K562 (cell line): ENCODE measurements at regions not wholly inside any gene's neighbourhood (a gene's known extent, or its start where the extent isn't known, plus 50 kb on each side); places are given as distances from the start of the nearest gene placed in this dataset.

ENCODE experiments used
- ATAC-seq: fragments of 200-7000 bp; cut with Tn5 transposase; 3 replicates; pipeline ENCODE4 v1.9.1; 2020; ENCODE audit warnings: moderate library complexity
- BruUV-seq: library from RNA; stranded (reverse); fragments of 400-500 nt; replicated peaks from 2 replicates; lab custom pipeline; 2021; lab: Mats Ljungman, UMichigan
- CTCF ChIA-PET: fragments of 300-600 bp; formaldehyde crosslinking; extraction: SDS; loops from one replicate; lab custom pipeline; 2021; ENCODE audit warnings: low intra/inter-chr PET ratio; lab: Yijun Ruan, JAX
- POLR2A ChIA-PET: fragments of 300-600, 350-650 bp; sonication (Branson Sonifier 250); formaldehyde crosslinking; extraction: SDS; loops from one replicate; lab custom pipeline; 2021; ENCODE audit warnings: antibody characterized with exemption, inconsistent platforms; lab: Yijun Ruan, JAX
- DNase-seq, 4 experiments: peaks; one replicate each; pipeline versions ENCODE4 v3.0.0 to v3.0.0-alpha.2; 2011 to 2018; ENCODE audit warnings: low spot score in 3 of 4, mixed read lengths in 3 of 4; ENCODE audit errors: extremely low read depth in 1 of 4
- FAIRE-seq: peaks from 2 replicates; lab custom pipeline; 2011; peaks lifted over from hg19 to GRCh38; lab: Jason Lieb, UNC
- H2AFZ ChIP-seq: 2 replicates; pipeline ENCODE4 v1.6.0; 2011; ENCODE audit warnings: low read depth, low read length, control low read depth, inconsistent platforms
- H3K27ac ChIP-seq: fragments of 200-600 bp; 3 replicates; pipeline ENCODE4 v1.8.0; 2011; ENCODE audit warnings: low read depth, mild to moderate bottlenecking, control low read depth, inconsistent platforms, low read length, moderate library complexity, mixed read lengths; ENCODE audit errors: extremely low read depth
- H3K27me3 ChIP-seq, 2 experiments: fragments of 300-600 bp in 1 of 2; 2 replicates in 1 of 2; 3 replicates in 1 of 2; pipeline versions ENCODE4 v1.6.0 to v1.8.0; 2011; ENCODE audit warnings: inconsistent platforms in 2 of 2, low read length in 2 of 2, mild to moderate bottlenecking in 1 of 2, mixed read lengths in 1 of 2, moderate library complexity in 1 of 2; ENCODE audit not compliant: control insufficient read depth in 2 of 2, insufficient read depth in 2 of 2
- H3K36me3 ChIP-seq: fragments of 300-600 bp; 3 replicates; pipeline ENCODE4 v1.8.0; 2011; ENCODE audit warnings: mild to moderate bottlenecking, low read length, inconsistent platforms; ENCODE audit not compliant: control insufficient read depth, insufficient read depth
- H3K4me1 ChIP-seq, 2 experiments: fragments of 200-600 bp in 1 of 2; replicated peaks in 1 of 2; 2 replicates in 1 of 2; 3 replicates in 1 of 2; pipeline versions ENCODE4 v1.5.1 to v1.8.0; 2011; ENCODE audit warnings: inconsistent platforms in 2 of 2, low read length in 2 of 2, mild to moderate bottlenecking in 1 of 2, mixed read lengths in 1 of 2, moderate library complexity in 1 of 2; ENCODE audit not compliant: control insufficient read depth in 2 of 2, insufficient read depth in 2 of 2
- H3K4me2 ChIP-seq: 2 replicates; pipeline ENCODE4 v1.6.1; 2011; ENCODE audit warnings: low read length, control low read depth, inconsistent platforms, mixed read lengths; ENCODE audit not compliant: insufficient read depth
- H3K4me3 ChIP-seq: fragments of 200-600 bp; sonication (generic), shearing (Covaris generic); 2 replicates; pipeline ENCODE4 v1.5.1; 2016; ENCODE audit warnings: control low read depth, inconsistent platforms
- H3K79me2 ChIP-seq: fragments of 200-600 bp; 3 replicates; pipeline ENCODE4 v1.8.0; 2011; ENCODE audit warnings: low read length, inconsistent platforms; ENCODE audit not compliant: control insufficient read depth, insufficient read depth
- H3K9ac ChIP-seq, 2 experiments: 2 replicates each; pipeline versions ENCODE4 v1.6.0 to v1.6.1; 2011; ENCODE audit warnings: low read depth in 2 of 2, low read length in 2 of 2, control low read depth in 1 of 2, inconsistent platforms in 1 of 2, mild to moderate bottlenecking in 1 of 2, mixed read lengths in 1 of 2; ENCODE audit not compliant: insufficient read depth in 1 of 2
- H3K9me1 ChIP-seq: one replicate; pipeline ENCODE4 v1.6.0; 2011; ENCODE audit warnings: inconsistent platforms, mild to moderate bottlenecking, low read length, moderate library complexity; ENCODE audit not compliant: control insufficient read depth, insufficient read depth
- H3K9me3 ChIP-seq: replicated peaks from 2 replicates; pipeline ENCODE4 v1.5.1; 2011; ENCODE audit warnings: low read depth, low read length, inconsistent platforms; ENCODE audit not compliant: control insufficient read depth, insufficient read depth
- H4K20me1 ChIP-seq: replicated peaks from 2 replicates; pipeline ENCODE4 v1.6.1; 2011; ENCODE audit warnings: low read length, inconsistent platforms, mixed read lengths; ENCODE audit not compliant: control insufficient read depth, insufficient read depth
- TARDBP ChIP-seq: fragments of 450-650 bp; IDR thresholded peaks from 2 replicates; pipeline ENCODE4 v1.6.1; 2016
- ZNF431 ChIP-seq: sonication (generic); formaldehyde crosslinking; IDR thresholded peaks from 2 replicates; pipeline ENCODE4 v1.8.0; 2022; ENCODE audit warnings: mild to moderate bottlenecking, missing genetic modification reagents
- WGBS: fragments of 100-300 bp; shearing (Covaris generic); methylation state at CpG from one replicate; pipeline ENCODE4 v1.1.6; 2016; ENCODE audit warnings: low coverage, mixed read lengths; ENCODE audit not compliant: insufficient coverage; ENCODE audit errors: missing lambda C conversion rate; 5-methylcytosine and 5-hydroxymethylcytosine counted together
- in situ Hi-C: fragments of 300-500 bp; cut with MboI; formaldehyde crosslinking; loops from 4 replicates; pipeline ENCODE4 v1.15.0; 2018; ENCODE audit warnings: inconsistent platforms, mixed read lengths
- intact Hi-C: fragments of 100-400 bp; cut with micrococcal nuclease; formaldehyde crosslinking; loops from 2 replicates; pipeline ENCODE4 v1.14.2; 2022
- TF ChIP-seq, protein P1 (sequence below): fragments of 450-650 bp; IDR thresholded peaks from 2 replicates; pipeline ENCODE4 v1.6.1; 2016; ENCODE audit warnings: low read depth

DNA sequence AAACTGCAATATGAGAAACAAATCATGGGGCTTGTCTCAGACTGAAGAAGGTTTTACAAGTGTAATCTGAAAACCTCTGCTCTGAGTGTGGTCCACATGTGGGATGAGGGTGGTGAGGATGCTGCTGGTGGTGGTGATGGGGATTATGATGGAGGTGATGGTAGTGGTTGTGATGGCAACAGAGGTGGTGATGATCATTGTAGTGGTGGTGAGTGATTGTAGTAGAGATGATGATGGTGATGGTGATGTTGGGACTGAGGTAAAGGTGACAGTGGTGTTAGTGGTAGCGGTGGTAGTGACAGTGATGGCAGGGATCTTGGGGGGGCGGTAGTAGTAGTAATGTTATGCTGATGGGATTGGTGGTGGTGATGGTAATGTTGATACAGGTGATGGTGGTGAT lies 217.8 kb downstream of the ANAPC1 start (continued):
- TF ChIP-seq, protein P1, sequence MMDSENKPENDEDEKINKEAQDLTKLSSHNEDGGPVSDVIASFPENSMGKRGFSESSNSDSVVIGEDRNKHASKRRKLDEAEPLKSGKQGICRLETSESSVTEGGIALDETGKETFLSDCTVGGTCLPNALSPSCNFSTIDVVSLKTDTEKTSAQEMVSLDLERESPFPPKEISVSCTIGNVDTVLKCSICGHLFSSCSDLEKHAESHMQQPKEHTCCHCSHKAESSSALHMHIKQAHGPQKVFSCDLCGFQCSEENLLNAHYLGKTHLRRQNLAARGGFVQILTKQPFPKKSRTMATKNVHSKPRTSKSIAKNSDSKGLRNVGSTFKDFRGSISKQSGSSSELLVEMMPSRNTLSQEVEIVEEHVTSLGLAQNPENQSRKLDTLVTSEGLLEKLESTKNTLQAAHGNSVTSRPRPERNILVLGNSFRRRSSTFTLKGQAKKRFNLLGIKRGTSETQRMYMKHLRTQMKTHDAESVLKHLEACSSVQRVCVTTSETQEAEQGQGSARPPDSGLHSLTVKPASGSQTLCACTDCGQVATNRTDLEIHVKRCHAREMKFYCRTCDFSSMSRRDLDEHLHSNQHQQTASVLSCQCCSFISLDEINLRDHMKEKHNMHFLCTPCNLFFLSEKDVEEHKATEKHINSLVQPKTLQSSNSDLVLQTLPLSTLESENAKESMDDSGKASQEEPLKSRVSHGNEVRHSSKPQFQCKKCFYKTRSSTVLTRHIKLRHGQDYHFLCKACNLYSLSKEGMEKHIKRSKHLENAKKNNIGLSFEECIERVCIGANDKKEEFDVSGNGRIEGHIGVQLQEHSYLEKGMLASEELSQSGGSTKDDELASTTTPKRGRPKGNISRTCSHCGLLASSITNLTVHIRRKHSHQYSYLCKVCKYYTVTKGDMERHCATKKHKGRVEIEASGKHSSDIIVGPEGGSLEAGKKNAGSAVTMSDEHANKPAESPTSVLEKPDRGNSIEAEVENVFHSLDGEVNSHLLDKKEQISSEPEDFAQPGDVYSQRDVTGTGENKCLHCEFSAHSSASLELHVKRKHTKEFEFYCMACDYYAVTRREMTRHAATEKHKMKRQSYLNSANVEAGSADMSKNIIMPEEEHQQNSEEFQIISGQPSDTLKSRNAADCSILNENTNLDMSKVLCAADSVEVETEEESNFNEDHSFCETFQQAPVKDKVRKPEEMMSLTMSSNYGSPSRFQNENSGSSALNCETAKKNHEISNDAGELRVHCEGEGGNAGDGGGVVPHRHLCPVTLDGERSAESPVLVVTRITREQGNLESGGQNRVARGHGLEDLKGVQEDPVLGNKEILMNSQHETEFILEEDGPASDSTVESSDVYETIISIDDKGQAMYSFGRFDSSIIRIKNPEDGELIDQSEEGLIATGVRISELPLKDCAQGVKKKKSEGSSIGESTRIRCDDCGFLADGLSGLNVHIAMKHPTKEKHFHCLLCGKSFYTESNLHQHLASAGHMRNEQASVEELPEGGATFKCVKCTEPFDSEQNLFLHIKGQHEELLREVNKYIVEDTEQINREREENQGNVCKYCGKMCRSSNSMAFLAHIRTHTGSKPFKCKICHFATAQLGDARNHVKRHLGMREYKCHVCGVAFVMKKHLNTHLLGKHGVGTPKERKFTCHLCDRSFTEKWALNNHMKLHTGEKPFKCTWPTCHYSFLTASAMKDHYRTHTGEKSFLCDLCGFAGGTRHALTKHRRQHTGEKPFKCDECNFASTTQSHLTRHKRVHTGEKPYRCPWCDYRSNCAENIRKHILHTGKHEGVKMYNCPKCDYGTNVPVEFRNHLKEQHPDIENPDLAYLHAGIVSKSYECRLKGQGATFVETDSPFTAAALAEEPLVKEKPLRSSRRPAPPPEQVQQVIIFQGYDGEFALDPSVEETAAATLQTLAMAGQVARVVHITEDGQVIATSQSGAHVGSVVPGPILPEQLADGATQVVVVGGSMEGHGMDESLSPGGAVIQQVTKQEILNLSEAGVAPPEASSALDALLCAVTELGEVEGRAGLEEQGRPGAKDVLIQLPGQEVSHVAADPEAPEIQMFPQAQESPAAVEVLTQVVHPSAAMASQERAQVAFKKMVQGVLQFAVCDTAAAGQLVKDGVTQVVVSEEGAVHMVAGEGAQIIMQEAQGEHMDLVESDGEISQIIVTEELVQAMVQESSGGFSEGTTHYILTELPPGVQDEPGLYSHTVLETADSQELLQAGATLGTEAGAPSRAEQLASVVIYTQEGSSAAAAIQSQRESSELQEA: 0 out of 2 replicates have a peak, but pooled peaks have one; percentile 28
- TF ChIP-seq, all 486 proteins: peak for 4

DNA sequence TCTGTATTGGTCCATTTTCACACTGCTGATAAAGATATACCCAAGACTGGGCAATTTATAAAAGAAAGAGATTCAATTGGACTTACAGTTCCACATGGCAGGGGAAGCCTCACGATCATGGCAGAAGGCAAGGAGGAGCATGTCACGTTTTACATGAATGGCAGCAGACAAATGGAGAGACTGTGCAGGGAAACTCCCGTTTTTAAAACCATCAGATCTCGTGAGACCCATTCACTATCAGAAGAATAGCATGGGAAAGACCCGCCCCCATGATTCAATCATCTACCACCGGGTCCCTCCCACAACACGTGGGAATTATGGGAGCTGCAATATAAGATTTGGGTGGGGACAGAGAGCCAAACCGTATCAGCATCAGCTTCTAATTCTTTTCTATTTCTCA lies 217.0 kb downstream of the ANAPC1 start:
- no peaks in the 10 kb centered on the region; the same call in 2 of the 3 replicates for H3K36me3 ChIP-seq
- DNase-seq: no peak
- no peaks in the 10 kb centered on the region for H3K9me1 ChIP-seq
- no peak overlapping the region for H3K9ac ChIP-seq
- H2AFZ ChIP-seq: no peak overlapping the region
- H3K27me3 ChIP-seq: no peaks in the 10 kb centered on the region
- peaks cover 9 to 17% of the 10 kb centered on the region in 2 experiments; a peak in 4 of 5 replicates for H3K4me1 ChIP-seq
- WGBS: 46% methylated on average over 8 of the region's 8 CpGs
- H3K9me3 ChIP-seq: no peaks in the 10 kb centered on the region; the same call in 1 of the 2 replicates
- TF ChIP-seq TARDBP: no peak
- peak; percentile 72; the same call in 1 of the 2 replicates for TF ChIP-seq ZNF431 (CRISPR knock-in tag)
- TF ChIP-seq, all 486 proteins: peak for 1
- Histone ChIP-seq H3K79me2 (no peaks in the 10 kb centered on the region), H4K20me1 (no peaks in the 10 kb centered on the region), H3K4me3 (no peak overlapping the region), H3K27ac (no peak overlapping the region), H3K4me2 (no peak overlapping the region)
- no peak for ATAC-seq
- in situ Hi-C loops: no loop called here
- ChIA-PET CTCF (no interaction called here), POLR2A (interaction anchor here (1.6 kb wide), 1 partner anchor 11 kb away, joined by 7 read pairs; no protein-coding TSS in a partner anchor)
- no peak for FAIRE-seq
- intact Hi-C loops: loop anchor here (2.0 to 5.0 kb wide), 3 partner anchors 32 to 550 kb away; no protein-coding TSS in a partner anchor
- BruUV-seq: no TSS peak
